Osteoblast (primary cell): ENCODE measurements at regions not wholly inside any gene's neighbourhood (a gene's known extent, or its start where the extent isn't known, plus 50 kb on each side); places are given as distances from the start of the nearest gene placed in this dataset.

Experiments
- DNase-seq: peaks from one replicate; pipeline ENCODE4 v3.0.0; 2011; ENCODE audit warnings: low spot score, mixed read lengths; ENCODE audit not compliant: insufficient read length; ENCODE audit errors: missing footprints
- H2AFZ ChIP-seq: 2 replicates; pipeline ENCODE4 v1.6.0; 2011; ENCODE audit warnings: mild to moderate bottlenecking, low read length
- H3K27ac ChIP-seq: 2 replicates; pipeline ENCODE4 v1.5.1; 2011; ENCODE audit warnings: mild to moderate bottlenecking, low read depth, low read length, moderate library complexity
- H3K27me3 ChIP-seq: 2 replicates; pipeline ENCODE4 v1.6.0; 2012; ENCODE audit warnings: mild to moderate bottlenecking, control low read depth, inconsistent platforms, low read length, moderate library complexity; ENCODE audit not compliant: insufficient read depth
- H3K36me3 ChIP-seq: 2 replicates; pipeline ENCODE4 v1.5.1; 2011; ENCODE audit warnings: mild to moderate bottlenecking, low read length, control low read depth, moderate library complexity; ENCODE audit not compliant: insufficient read depth
- H3K4me1 ChIP-seq: 2 replicates; pipeline ENCODE4 v1.5.1; 2011; ENCODE audit warnings: mild to moderate bottlenecking, low read length, control low read depth, moderate library complexity; ENCODE audit not compliant: insufficient read depth
- H3K4me2 ChIP-seq: 2 replicates; pipeline ENCODE4 v1.6.0; 2011; ENCODE audit warnings: mild to moderate bottlenecking, low read length; ENCODE audit not compliant: insufficient read depth
- H3K4me3 ChIP-seq: fragments of 200-600 bp; sonication (generic); 3 replicates; pipeline ENCODE4 v1.5.1; 2012; ENCODE audit warnings: mild to moderate bottlenecking, low read length, inconsistent platforms; ENCODE audit not compliant: insufficient read depth
- H3K79me2 ChIP-seq: 2 replicates; pipeline ENCODE4 v1.6.0; 2012; ENCODE audit warnings: mild to moderate bottlenecking, low read length, control low read depth, inconsistent platforms; ENCODE audit not compliant: insufficient read depth
- H3K9me3 ChIP-seq: 2 replicates; pipeline ENCODE4 v1.5.1; 2011; ENCODE audit warnings: low read depth, low read length, control low read depth
- H4K20me1 ChIP-seq: 2 replicates; pipeline ENCODE4 v1.6.0; 2012; ENCODE audit warnings: mild to moderate bottlenecking, low read length, control low read depth; ENCODE audit not compliant: insufficient read depth
- CTCF ChIP-seq: IDR thresholded peaks from 2 replicates; pipeline ENCODE4 v1.5.1; 2011; ENCODE audit warnings: mild to moderate bottlenecking, low read depth, low read length, moderate library complexity; ENCODE audit errors: extremely low read depth

- TF ChIP-seq CTCF = no peak
- Histone ChIP-seq H3K79me2 (no peaks in the 10 kb centered on the region), H2AFZ (no peak overlapping the region), H3K4me1 (no peaks in the 10 kb centered on the region), H3K4me3 (no peak overlapping the region), H3K4me2 (no peak overlapping the region), H3K36me3 (no peaks in the 10 kb centered on the region), H3K27me3 (no peaks in the 10 kb centered on the region), H3K27ac (no peak overlapping the region), H3K9me3 (no peaks in the 10 kb centered on the region), H4K20me1 (no peaks in the 10 kb centered on the region)
- DNase-seq = peak; percentile 35
These were observed 283.2 kb upstream of the ROBO1 start for GRCh38 chr3:80050826-80051601.

DNA sequence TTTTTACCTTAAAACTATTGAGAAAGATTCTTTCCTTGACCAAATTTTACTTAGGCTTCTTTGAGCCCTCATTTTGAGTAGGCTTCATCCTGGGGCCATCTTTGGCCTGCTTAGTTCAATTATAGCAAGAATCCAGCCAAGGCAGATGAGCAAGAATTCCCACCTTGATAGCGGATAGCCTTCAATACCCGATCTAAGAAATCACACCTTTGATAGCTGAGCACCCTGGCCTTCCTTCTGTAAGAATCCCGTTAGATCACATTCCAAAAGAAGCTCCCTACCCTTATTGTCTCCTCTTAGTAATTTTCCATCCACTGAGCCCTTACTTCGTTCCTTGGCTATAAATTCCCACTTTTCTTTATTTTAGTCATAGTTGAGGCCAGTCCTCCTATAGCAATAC lies 275.4 kb upstream of the ROBO1 start:
- H3K27ac ChIP-seq = no peak overlapping the region
- H3K4me2 ChIP-seq = no peak overlapping the region
- no peaks in the 10 kb centered on the region for H3K27me3 ChIP-seq
- H3K4me1 ChIP-seq = no peaks in the 10 kb centered on the region
- DNase-seq = no peak
- no peak overlapping the region for H2AFZ ChIP-seq
- H3K9me3 ChIP-seq = no peaks in the 10 kb centered on the region
- no peak for TF ChIP-seq CTCF
- no peaks in the 10 kb centered on the region for H4K20me1 ChIP-seq
- H3K79me2 ChIP-seq = no peaks in the 10 kb centered on the region
- no peak overlapping the region for H3K4me3 ChIP-seq
- no peaks in the 10 kb centered on the region for H3K36me3 ChIP-seq

- Histone ChIP-seq H3K9me3 (no peaks in the 10 kb centered on the region), H3K27me3 (no peaks in the 10 kb centered on the region), H3K4me2 (no peak overlapping the region), H2AFZ (no peak overlapping the region), H3K27ac (no peak overlapping the region), H3K4me3 (no peak overlapping the region), H3K79me2 (no peaks in the 10 kb centered on the region), H4K20me1 (no peaks in the 10 kb centered on the region), H3K36me3 (no peaks in the 10 kb centered on the region), H3K4me1 (no peaks in the 10 kb centered on the region)
- TF ChIP-seq CTCF = no peak
- no peak for DNase-seq
These were observed 272.3 kb upstream of the ROBO1 start for GRCh38 chr3:80040067-80040466.

DNA sequence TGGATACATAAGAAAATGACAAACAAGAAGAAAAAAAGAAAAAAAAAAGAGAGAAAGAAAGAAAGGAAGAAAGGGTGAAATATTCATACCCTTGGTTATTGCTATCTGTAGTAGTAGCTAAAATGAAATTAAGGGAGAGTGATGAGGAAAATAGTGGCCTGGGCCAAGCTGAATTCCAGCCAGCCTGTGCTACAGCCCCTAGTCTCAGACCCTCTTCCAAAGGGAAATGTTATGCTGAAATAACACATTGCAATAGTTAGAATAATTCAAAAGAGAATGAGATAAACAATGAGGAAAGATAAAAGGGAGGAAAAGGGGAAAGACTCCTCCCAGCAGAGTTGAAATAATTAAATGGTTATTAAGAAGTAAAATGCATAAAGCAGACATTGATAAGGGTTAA lies 268.4 kb upstream of the ROBO1 start:
- Histone ChIP-seq H3K36me3 (no peaks in the 10 kb centered on the region), H3K4me2 (no peak overlapping the region), H2AFZ (no peak overlapping the region), H4K20me1 (no peaks in the 10 kb centered on the region), H3K4me1 (no peaks in the 10 kb centered on the region), H3K9me3 (no peaks in the 10 kb centered on the region), H3K27ac (no peak overlapping the region), H3K79me2 (no peaks in the 10 kb centered on the region), H3K27me3 (no peaks in the 10 kb centered on the region), H3K4me3 (no peak overlapping the region)
- no peak for DNase-seq
- no peak for TF ChIP-seq CTCF
